ENCODE measurements at regions not wholly inside any gene's neighbourhood (a gene's known extent, or its start where the extent isn't known, plus 50 kb on each side); places are given as distances from the start of the nearest gene placed in this dataset.

DNA sequence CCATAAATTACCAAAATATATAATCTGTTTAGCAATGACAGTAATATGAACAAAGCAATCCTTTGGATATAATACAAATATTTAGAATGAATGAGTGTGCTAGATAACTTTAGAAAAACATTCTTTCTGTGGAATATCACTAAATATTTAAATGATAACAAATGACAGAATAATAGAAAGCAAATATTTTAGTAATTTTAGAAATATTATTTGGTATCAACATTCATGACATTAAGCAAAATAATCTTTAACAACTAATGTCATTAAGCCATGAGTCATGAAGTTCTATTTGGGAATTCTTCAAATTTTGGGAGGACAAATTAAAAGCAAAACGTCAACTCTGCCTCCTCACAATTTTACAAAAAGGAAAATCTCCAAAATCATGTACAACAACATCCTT, 844.8 kb upstream of the LRRN3 start:
- TF ChIP-seq CTCF (conservative IDR thresholded peaks at IDR 0.05; ENCODE audit: low read depth, low read length) (no peak), CEBPB (IDR thresholded peaks at IDR 0.05; ENCODE audit: low read depth, low read length) (no peak), POLR2A (IDR thresholded peaks at IDR 0.05; ENCODE audit: low read depth, low read length) (no peak), ELK1 (IDR thresholded peaks at IDR 0.05; ENCODE audit: borderline replicate concordance, low read depth, low read length) (no peak), CHD1 (IDR thresholded peaks at IDR 0.05; ENCODE audit: low read depth, low read length) (no peak), RAD21 (IDR thresholded peaks at IDR 0.05; ENCODE audit: low read length) (no peak), RFX5 (IDR thresholded peaks at IDR 0.05; ENCODE audit: low read depth, low read length) (no peak), RCOR1 (IDR thresholded peaks at IDR 0.05; ENCODE audit: insufficient replicate concordance, low read length) (no peak), MAFK (IDR thresholded peaks at IDR 0.05; ENCODE audit: low read depth, low read length) (no peak), SMC3 (IDR thresholded peaks at IDR 0.05; ENCODE audit: low read depth, low read length) (no peak), BHLHE40 (IDR thresholded peaks at IDR 0.05; ENCODE audit: low read depth, low read length) (no peak), MXI1 (IDR thresholded peaks at IDR 0.05; ENCODE audit: borderline replicate concordance, low read depth, low read length) (no peak), USF2 (IDR thresholded peaks at IDR 0.05; ENCODE audit: low read depth, low read length) (no peak)
